Fibroblast of villous mesenchyme (primary cell): ENCODE measurements at regions not wholly inside any gene's neighbourhood (a gene's known extent, or its start where the extent isn't known, plus 50 kb on each side); places are given as distances from the start of the nearest gene placed in this dataset.

Experiments
- DNase-seq: peaks from one replicate; pipeline ENCODE4 v3.0.0-alpha.2; 2010; ENCODE audit warnings: low read depth
- H3K4me3 ChIP-seq: 2 replicates; pipeline ENCODE4 v1.5.1; 2011; ENCODE audit warnings: low read depth, mild to moderate bottlenecking, low read length
- CTCF ChIP-seq: IDR thresholded peaks from 2 replicates; pipeline ENCODE4 v1.5.1; 2012; ENCODE audit warnings: low read depth, mild to moderate bottlenecking, low read length; ENCODE audit not compliant: insufficient read depth

- H3K4me3 ChIP-seq, result no peak overlapping the region
- TF ChIP-seq CTCF, result no peak
- no peak for DNase-seq
Observed at GRCh38 chr2:6369266-6369665, 496.4 kb downstream of the CMPK2 start.

GRCh38 chr2:6370753-6371551, 494.8 kb downstream of the CMPK2 start:
- no peak overlapping the region for H3K4me3 ChIP-seq
- TF ChIP-seq CTCF, result no peak
- peak; percentile 23 for DNase-seq

- peak; percentile 86 for DNase-seq
- H3K4me3 ChIP-seq, result no peak overlapping the region
- no peak for TF ChIP-seq CTCF
Observed at GRCh38 chr2:6372317-6372901, 493.3 kb downstream of the CMPK2 start.

- no peak for TF ChIP-seq CTCF
- DNase-seq, result no peak
- no peak overlapping the region for H3K4me3 ChIP-seq
Observed at GRCh38 chr2:6381326-6381725, 484.4 kb downstream of the CMPK2 start.

- no peak for DNase-seq
- H3K4me3 ChIP-seq, result no peak overlapping the region
- TF ChIP-seq CTCF, result no peak
Observed at GRCh38 chr2:6384341-6384740, 481.4 kb downstream of the CMPK2 start.

GRCh38 chr2:6392354-6392753, 473.4 kb downstream of the CMPK2 start:
- no peak for TF ChIP-seq CTCF
- H3K4me3 ChIP-seq, result no peak overlapping the region
- no peak for DNase-seq

- no peak overlapping the region for H3K4me3 ChIP-seq
- no peak for TF ChIP-seq CTCF
- no peak for DNase-seq
Observed at GRCh38 chr2:6392966-6393365, 472.7 kb downstream of the CMPK2 start.
